Stimulated activated effector memory CD8-positive, alpha-beta T cell treated with anti-CD3 and anti-CD28 coated beads, Interleukin-12 subunit alpha, Interleukin-12 subunit beta, amount 100 ng/mL, for 72 hours (primary cell): ENCODE measurements at regions not wholly inside any gene's neighbourhood (a gene's known extent, or its start where the extent isn't known, plus 50 kb on each side); places are given as distances from the start of the nearest gene placed in this dataset.
"Not testable (repeated sequence)": the region's sequence is repeated elsewhere in the genome, so short reads cannot be mapped to it uniquely, and the experiment has no call there.

ENCODE experiments used
- ATAC-seq: fragments of 150-1000 bp; cut with Tn5 transposase; 2 replicates; pipeline ENCODE4 v1.10.0; 2021
- DNase-seq, 2 donors: peaks; one replicate each; pipeline ENCODE4 v3.0.0; 2021 to 2022; ENCODE audit warnings: low spot score in 2 of 2
- H3K27ac Mint-ChIP-seq: one replicate; pipeline ENCODE4 v1.8.0; 2022; ENCODE audit warnings: mild to moderate bottlenecking, mixed read lengths
- H3K36me3 Mint-ChIP-seq: one replicate; pipeline ENCODE4 v1.8.0; 2022; ENCODE audit warnings: mild to moderate bottlenecking, mixed read lengths
- H3K4me1 Mint-ChIP-seq: one replicate; pipeline ENCODE4 v1.8.0; 2022; ENCODE audit warnings: mixed read lengths
- H3K4me3 Mint-ChIP-seq: one replicate; pipeline ENCODE4 v1.8.0; 2022; ENCODE audit warnings: mild to moderate bottlenecking, mixed read lengths
- H3K9me3 Mint-ChIP-seq: one replicate; pipeline ENCODE4 v1.8.0; 2022; ENCODE audit warnings: mixed read lengths

DNA sequence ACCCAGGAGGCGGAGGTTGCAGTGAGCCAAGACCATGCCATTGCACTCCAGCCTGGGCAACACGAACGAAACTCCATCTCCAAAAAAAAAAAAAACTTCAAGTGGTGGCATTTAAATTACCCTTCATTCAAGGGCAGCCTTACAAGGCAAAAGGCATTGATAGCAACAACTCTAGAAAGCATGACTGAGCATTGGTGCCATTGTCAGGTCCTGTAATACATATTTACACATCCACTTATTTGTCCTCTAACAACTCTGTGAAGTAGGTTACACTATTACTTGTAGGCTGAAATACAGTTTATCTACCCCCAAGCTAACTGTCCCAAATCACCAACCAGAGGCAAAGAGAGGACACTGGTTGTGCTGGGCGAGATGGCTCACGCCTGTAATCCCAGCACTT lies 52.7 kb upstream of the LARP1 start:
- Mint-ChIP-seq H3K36me3 (no peaks in the 10 kb centered on the region), H3K9me3 (no peaks in the 10 kb centered on the region), H3K4me3 (no peak overlapping the region), H3K27ac (no peak overlapping the region), H3K4me1 (no peaks in the 10 kb centered on the region)
- ATAC-seq (no peak), DNase-seq (no peak)

DNA sequence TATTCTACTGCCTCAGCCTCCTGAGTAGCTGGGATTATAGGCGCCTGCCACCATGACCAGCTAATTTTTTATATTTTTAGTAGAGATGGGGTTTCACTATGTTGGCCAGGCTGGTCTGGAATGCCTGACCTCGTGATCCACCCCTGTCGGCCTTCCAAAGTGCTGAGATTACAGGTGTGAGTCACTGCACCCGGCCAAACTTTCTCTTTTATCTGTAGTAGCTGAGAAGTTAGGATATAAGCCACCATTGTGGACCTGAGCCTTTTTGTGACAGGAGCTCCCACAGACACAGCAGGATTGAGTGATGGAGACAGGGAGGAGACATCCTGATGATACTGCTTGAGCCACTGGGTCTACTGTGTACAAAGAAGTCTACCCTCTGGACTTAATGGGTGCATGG lies 53.5 kb upstream of the LARP1 start:
- not testable (repeated sequence) for DNase-seq, H3K4me1 Mint-ChIP-seq, H3K9me3 Mint-ChIP-seq, H3K27ac Mint-ChIP-seq, H3K36me3 Mint-ChIP-seq, ATAC-seq, H3K4me3 Mint-ChIP-seq

DNA sequence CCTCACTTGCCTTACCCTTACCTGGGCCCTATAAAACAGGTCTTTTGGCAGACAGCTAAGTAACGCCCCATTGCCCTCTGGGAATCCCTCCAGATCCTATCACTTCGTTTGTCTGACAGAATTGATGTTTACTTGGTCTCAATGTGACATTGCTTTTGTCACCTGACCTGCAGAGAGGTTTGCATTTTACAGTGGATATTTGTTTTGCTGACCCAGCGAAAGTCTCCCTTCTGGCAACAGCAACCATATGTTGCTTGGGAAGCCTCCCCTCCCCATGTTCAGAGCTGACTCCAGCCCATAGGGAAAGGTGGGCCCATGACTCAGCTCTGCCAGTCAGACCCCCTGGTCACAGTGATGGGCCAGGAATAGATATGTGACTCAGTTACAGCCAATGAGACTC lies 54.0 kb upstream of the LARP1 start:
- Mint-ChIP-seq H3K36me3 (no peaks in the 10 kb centered on the region), H3K27ac (no peak overlapping the region), H3K9me3 (no peaks in the 10 kb centered on the region), H3K4me1 (no peaks in the 10 kb centered on the region), H3K4me3 (no peak overlapping the region)
- ATAC-seq (no peak), DNase-seq (no peak)

DNA sequence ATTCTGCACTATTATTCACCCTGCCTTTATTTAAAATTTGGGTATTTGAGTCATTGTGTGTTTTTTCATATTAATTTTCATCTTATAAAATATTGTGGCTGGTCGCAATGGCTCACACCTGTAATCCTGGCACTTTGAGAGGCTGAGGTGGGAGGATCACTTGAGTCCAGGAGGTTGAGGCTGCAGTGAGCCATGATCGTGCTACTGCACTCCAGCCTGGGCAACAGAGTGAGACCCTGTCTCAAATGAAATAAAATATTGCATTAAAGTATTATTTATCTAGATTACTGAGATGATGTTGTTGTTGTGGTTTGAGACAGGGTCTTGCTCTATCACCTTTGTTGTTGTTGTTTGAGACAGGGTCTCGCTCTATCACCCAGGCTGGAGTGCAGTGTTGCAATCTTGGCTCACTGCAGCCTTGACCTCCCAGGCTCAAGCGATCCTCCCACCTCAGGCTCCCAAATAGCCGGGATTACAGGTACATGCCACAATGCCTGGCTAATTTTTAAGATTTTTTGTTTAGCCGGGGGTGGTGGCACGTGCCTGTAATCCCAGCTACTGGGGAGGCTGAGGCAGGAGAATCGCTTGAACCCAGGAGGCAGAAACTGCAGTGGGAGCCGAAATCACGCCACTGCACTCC lies 54.8 kb upstream of the LARP1 start:
- not testable (repeated sequence) for ATAC-seq, H3K27ac Mint-ChIP-seq, H3K4me3 Mint-ChIP-seq, H3K36me3 Mint-ChIP-seq, H3K4me1 Mint-ChIP-seq, H3K9me3 Mint-ChIP-seq, DNase-seq

DNA sequence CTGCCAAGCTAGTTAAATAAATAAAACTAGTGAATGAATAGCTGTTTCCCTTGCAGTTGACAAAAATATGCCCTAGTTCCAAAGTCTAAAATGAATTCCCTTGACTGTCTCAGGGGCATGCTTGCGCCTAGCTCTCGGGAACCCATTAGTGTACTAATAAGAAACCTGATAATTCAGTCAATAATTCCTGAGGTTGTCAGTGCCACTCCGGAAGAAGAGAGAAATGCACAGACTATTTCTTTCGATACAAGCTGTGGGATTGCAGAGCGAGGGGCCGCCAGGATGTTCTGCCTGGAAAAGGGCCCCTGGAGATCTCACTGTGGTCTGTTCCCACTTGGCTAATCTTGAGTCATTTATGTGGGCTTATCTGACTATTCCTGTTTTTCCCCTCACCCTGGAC lies 56.4 kb upstream of the LARP1 start:
- Mint-ChIP-seq H3K4me3 (no peak overlapping the region), H3K9me3 (no peaks in the 10 kb centered on the region), H3K36me3 (no peaks in the 10 kb centered on the region), H3K27ac (no peak overlapping the region), H3K4me1 (no peaks in the 10 kb centered on the region)
- ATAC-seq = no peak
- no peak for DNase-seq

DNA sequence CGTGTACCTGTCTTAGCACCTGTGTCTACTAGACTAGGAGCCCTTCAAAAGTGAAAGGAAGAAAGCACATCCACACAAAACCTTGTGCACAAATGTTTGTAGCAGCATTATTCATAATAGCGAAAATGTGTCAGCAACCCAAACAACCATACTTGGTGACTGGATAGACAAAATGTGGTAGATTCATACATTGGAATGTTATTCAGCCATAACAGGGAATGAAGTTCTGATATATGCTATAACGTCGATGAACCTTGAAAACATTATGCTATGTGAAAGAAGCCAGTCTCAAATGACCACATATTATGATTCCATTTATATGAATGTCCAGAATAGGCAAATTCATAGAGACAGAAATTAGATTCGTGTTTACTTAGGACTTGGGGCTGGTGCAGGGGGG lies 57.8 kb upstream of the LARP1 start:
- ATAC-seq (no peak), DNase-seq (no peak)
- Mint-ChIP-seq H3K27ac (no peak overlapping the region), H3K9me3 (no peaks in the 10 kb centered on the region), H3K36me3 (no peaks in the 10 kb centered on the region), H3K4me3 (no peak overlapping the region), H3K4me1 (peaks cover 3% of the 10 kb centered on the region)

DNA sequence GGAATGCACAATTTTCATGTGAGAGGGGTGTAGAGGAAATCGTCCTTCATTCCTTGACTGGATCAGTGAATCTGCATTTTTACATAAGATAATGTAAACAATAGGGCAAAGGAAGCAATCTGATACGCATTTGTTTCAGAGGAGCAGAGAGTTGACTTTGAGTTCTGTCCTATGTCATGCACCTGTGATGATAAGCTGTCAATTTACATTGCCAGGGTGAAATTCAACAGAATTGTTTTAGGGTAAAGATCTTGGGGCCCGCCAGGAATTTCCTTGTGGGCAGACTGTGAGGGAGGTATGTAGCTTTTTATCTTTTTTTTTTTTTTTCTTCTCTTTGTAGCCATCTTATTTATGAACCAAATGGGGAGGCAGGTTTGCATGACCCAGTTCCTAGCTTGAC lies 58.3 kb upstream of the LARP1 start:
- no peak overlapping the region for H3K27ac Mint-ChIP-seq
- no peak overlapping the region for H3K4me3 Mint-ChIP-seq
- peaks cover 6% of the 10 kb centered on the region for H3K4me1 Mint-ChIP-seq
- H3K36me3 Mint-ChIP-seq = no peaks in the 10 kb centered on the region
- DNase-seq = no peak
- no peaks in the 10 kb centered on the region for H3K9me3 Mint-ChIP-seq
- ATAC-seq = no peak

DNA sequence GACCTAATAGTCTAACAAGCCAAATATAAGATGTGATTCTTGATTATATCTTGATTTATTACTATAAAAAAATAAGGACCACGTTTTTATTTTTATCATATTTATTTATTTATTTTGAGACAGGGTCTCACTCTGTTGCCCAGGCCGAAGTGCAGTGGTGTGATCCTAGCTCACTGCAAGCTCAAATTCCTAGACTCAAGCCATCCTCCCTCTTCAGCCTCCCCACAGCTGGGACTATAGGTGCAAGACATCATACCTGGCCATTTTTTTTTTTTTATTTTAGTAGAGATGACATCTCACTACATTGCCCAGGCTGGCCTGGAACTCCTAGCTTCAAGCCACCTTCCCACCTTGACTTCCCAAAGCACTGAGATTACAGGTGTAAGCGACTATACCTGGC lies 61.0 kb upstream of the LARP1 start:
- peaks cover 6% of the 10 kb centered on the region for H3K4me1 Mint-ChIP-seq
- H3K36me3 Mint-ChIP-seq = no peaks in the 10 kb centered on the region
- no peak overlapping the region for H3K4me3 Mint-ChIP-seq
- no peak overlapping the region for H3K27ac Mint-ChIP-seq
- ATAC-seq = no peak
- no peaks in the 10 kb centered on the region for H3K9me3 Mint-ChIP-seq
- no peak for DNase-seq

DNA sequence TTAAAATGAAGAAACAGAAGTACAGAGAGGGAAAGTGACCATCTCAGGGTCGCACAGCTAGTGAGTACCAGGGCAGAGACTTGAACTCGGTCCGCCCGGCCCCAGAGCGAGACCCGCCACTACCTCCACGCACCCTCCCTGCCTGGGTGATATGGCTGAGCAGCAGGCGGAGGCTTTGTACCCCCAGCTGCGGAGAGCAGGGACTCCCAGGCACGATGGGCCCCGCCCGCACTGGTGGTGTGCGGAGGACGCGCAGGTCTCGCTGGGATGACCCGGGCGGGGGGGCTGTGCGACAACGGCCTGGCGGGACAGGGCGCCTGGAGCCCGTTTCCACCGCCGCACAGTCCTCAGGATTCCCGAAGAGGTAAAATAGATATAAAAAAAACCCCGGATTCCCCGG lies 64.7 kb upstream of the LARP1 start:
- H3K4me1 Mint-ChIP-seq = peaks cover 6% of the 10 kb centered on the region
- no peak overlapping the region for H3K4me3 Mint-ChIP-seq
- DNase-seq (no peak), ATAC-seq (no peak)
- no peaks in the 10 kb centered on the region for H3K9me3 Mint-ChIP-seq
- H3K36me3 Mint-ChIP-seq = no peaks in the 10 kb centered on the region
- no peak overlapping the region for H3K27ac Mint-ChIP-seq

DNA sequence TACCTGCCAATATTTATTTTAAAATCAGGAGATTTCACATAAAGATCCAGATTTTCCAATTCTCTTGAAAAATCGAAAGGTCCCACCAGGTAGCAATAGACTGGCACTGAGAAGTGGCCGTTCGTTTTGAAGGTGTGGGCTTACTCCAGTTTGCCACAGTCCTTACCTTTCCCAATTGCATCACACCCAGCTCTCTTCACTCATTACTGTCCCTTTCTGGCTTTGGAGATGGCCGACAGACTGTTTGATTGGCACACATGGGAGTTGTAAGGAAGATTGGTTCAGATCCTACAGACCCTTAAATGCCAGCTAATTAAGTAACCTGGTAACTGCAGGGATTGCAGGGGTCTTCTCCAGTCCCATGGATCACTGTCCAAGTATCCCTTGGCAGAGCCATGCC lies 68.7 kb upstream of the LARP1 start:
- Mint-ChIP-seq H3K27ac (no peak overlapping the region), H3K4me3 (no peak overlapping the region), H3K4me1 (no peaks in the 10 kb centered on the region), H3K36me3 (no peaks in the 10 kb centered on the region), H3K9me3 (no peaks in the 10 kb centered on the region)
- DNase-seq = no peak
- no peak for ATAC-seq

DNA sequence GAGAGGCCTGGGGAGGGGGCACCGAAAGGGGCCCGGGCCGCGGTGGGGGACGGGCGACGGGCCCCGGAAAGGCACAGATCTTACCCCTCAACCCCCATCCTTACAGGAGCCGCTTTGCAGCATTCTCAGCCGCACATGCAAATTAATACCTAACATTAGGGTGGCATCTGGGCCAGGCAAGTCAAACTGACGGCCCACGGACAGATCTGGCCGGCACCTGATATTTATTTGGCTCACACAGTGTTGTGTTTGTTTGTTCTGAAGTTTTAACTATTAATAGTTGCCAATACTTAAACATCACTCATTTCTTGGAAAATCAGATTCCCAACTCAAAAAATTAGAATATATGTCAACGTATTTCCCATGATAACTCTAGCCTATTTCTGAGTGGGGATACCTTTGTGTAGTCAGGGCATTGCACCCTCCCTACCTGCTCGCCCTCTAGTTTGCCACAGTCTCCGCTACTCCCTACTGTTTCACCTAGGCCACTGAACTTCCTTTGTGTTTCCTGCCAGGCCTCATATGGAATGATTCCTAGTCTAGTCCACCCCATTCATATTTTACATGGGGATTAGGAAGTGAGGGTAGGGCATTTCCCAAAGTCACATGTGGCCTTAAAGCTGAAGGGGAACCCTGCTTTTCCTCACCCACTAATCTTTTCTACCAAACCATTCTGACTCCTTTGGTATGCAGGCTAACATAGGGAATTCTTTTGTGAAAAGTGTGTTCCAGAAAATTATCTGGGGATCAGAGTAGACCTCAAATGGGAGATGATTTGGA lies 71.9 kb upstream of the LARP1 start:
- Mint-ChIP-seq H3K36me3 (no peaks in the 10 kb centered on the region), H3K4me1 (no peaks in the 10 kb centered on the region), H3K4me3 (peak overlapping the region; percentile 64), H3K9me3 (no peaks in the 10 kb centered on the region), H3K27ac (peak overlapping the region; percentile 37)
- DNase-seq (no peak), ATAC-seq (peak; percentile 22)

DNA sequence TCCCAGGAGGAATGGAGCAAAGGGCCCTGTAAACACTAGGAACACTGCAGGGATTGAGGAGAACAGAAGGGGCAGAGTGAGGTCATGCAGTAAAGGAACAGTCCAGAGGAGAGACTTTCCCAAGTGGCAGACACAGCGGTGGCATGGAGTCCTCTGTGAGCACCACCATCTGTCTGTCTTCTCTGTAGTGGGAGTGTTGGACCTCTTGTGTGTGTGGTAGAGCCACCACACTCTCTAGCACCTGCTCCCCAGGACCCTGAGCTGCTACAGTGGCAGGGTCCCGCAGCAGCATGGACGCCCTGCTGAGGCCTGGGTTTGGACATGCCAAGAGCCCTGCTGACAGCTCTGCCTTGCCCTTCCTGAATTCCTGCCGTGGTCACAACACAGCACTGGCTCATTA lies 75.7 kb upstream of the LARP1 start:
- Mint-ChIP-seq H3K4me3 (no peak overlapping the region), H3K36me3 (no peaks in the 10 kb centered on the region), H3K27ac (no peak overlapping the region), H3K4me1 (no peaks in the 10 kb centered on the region), H3K9me3 (no peaks in the 10 kb centered on the region)
- ATAC-seq (no peak), DNase-seq (no peak)

DNA sequence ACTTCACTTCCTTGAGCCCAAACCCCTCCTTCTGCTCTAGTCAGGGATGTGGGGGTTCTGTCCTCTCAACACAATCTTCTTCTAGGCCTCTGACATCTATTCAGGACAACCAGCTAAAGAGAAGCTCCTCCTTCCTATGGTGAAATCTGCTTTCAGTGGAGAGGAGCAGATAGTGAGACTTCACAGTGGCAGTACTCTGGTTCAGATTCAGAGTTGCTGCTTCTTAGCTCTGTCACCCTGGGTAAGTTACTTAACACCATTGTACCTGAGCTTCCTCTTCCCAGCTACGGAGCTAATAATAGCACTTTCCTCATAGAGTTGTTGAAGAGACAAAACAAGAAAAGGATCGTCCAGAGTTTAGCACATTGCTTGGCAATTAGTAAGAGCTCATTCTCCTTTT lies 77.3 kb upstream of the LARP1 start:
- Mint-ChIP-seq H3K36me3 (no peaks in the 10 kb centered on the region), H3K27ac (no peak overlapping the region), H3K4me1 (no peaks in the 10 kb centered on the region), H3K4me3 (no peak overlapping the region), H3K9me3 (no peaks in the 10 kb centered on the region)
- ATAC-seq (no peak), DNase-seq (no peak)

DNA sequence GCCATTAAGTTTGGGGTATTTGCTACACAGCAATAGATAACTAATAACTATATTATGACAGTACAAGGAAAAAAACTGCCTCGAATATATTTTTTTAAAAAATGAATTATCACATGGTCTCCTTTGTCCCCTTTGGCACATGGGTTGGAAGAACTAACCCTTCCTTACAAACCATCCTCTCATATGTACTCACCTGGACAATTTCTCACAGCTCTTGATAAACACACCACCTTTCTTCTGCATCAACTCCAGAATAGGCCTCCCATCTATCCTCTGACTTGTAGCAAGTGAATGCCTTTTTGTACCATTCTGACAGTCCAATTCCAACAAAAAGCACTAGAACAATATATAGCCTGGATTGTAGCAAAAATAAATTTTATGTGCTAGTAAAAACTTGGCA lies 78.7 kb upstream of the LARP1 start:
- H3K36me3 Mint-ChIP-seq = no peaks in the 10 kb centered on the region
- DNase-seq = no peak
- no peak overlapping the region for H3K27ac Mint-ChIP-seq
- no peaks in the 10 kb centered on the region for H3K9me3 Mint-ChIP-seq
- H3K4me1 Mint-ChIP-seq = no peaks in the 10 kb centered on the region
- ATAC-seq = no peak
- no peak overlapping the region for H3K4me3 Mint-ChIP-seq

DNA sequence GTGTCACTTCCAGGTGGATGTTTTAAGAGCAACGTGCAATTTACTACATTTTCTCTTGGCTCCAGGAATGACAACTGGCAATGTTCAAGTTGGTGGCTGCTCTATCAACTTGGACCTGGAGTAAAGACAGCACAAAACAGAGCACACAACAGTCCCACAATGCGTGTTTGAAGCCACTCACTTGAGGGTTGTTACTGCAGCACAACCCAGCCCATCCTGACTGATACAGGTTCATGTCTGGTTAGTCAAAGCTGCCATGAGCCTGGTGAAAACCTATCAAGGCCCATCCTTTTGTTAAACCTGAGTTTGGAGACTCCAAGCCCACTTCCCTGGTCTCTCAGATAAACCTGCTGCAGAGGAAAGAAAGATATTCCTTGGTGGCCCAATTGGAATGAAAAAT lies 81.1 kb upstream of the LARP1 start:
- no peak for ATAC-seq
- Mint-ChIP-seq H3K9me3 (no peaks in the 10 kb centered on the region), H3K36me3 (no peaks in the 10 kb centered on the region)

DNA sequence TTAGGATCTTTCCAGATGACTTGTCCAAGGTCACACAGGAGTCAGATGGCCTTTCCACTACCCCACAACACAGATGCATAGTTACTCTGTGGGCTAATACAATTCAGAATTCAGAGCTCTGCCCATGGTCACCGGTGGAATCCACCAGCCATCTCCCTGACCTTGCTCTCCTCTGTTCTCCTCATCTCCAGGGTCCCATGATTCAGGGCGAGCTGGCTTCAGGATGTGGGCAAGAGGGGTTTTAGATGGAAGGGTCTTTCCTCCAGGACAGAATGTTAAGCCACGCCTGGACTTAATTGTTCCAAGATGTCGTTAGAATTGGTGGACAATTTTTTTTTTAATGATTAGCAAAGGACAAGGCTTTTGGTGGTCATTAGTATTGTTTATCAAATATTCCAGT lies 81.7 kb upstream of the LARP1 start:
- no peak overlapping the region for H3K27ac Mint-ChIP-seq
- H3K9me3 Mint-ChIP-seq = no peaks in the 10 kb centered on the region
- DNase-seq (no peak), ATAC-seq (no peak)
- H3K4me3 Mint-ChIP-seq = no peak overlapping the region
- no peaks in the 10 kb centered on the region for H3K36me3 Mint-ChIP-seq
- no peaks in the 10 kb centered on the region for H3K4me1 Mint-ChIP-seq

More for the DNA sequence above, 81.1 kb upstream of the LARP1 start:
- Mint-ChIP-seq H3K4me3 (no peak overlapping the region), H3K4me1 (no peaks in the 10 kb centered on the region), H3K27ac (no peak overlapping the region)
- no peak for DNase-seq
